Fibroblast of skin of back (primary cell): ENCODE measurements at regions not wholly inside any gene's neighbourhood (a gene's known extent, or its start where the extent isn't known, plus 50 kb on each side); places are given as distances from the start of the nearest gene placed in this dataset.

ENCODE experiments used
- DNase-seq: peaks from one replicate; pipeline ENCODE4 v3.0.0-alpha.2; 2013

- peak; percentile 3 for DNase-seq
Measured at GRCh38 chr4:62209757-62210485, 1009.8 kb downstream of the ADGRL3 start.

GRCh38 chr4:62208921-62209320 lies 1008.8 kb downstream of the ADGRL3 start:
- DNase-seq = no peak

GRCh38 chr4:62204136-62204535 lies 1004.0 kb downstream of the ADGRL3 start:
- no peak for DNase-seq

- DNase-seq = no peak
Measured at GRCh38 chr4:62199291-62199810, 999.2 kb downstream of the ADGRL3 start.

GRCh38 chr4:62196338-62196737 lies 996.2 kb downstream of the ADGRL3 start:
- no peak for DNase-seq

- DNase-seq = no peak
Measured at GRCh38 chr4:62194342-62194741, 994.2 kb downstream of the ADGRL3 start.

- peak; percentile 43 for DNase-seq
Measured at GRCh38 chr4:62193761-62194160, 993.6 kb downstream of the ADGRL3 start.

- DNase-seq = peak; percentile 55
Measured at GRCh38 chr4:62191451-62192240, 991.5 kb downstream of the ADGRL3 start.

- DNase-seq = no peak
Measured at GRCh38 chr4:62170235-62170634, 970.1 kb downstream of the ADGRL3 start.

GRCh38 chr4:62168681-62169080 lies 968.6 kb downstream of the ADGRL3 start:
- no peak for DNase-seq

- DNase-seq = no peak
Measured at GRCh38 chr4:62162606-62163005, 962.5 kb downstream of the ADGRL3 start.

- no peak for DNase-seq
Measured at GRCh38 chr4:62161446-62161845, 961.3 kb downstream of the ADGRL3 start.

- no peak for DNase-seq
Measured at GRCh38 chr4:62159876-62160275, 959.8 kb downstream of the ADGRL3 start.

GRCh38 chr4:62159306-62159705 lies 959.2 kb downstream of the ADGRL3 start:
- no peak for DNase-seq

GRCh38 chr4:62156205-62156604 lies 956.1 kb downstream of the ADGRL3 start:
- no peak for DNase-seq

- DNase-seq = no peak
Measured at GRCh38 chr4:62145276-62145675, 945.1 kb downstream of the ADGRL3 start.

GRCh38 chr4:62144431-62144830 lies 944.3 kb downstream of the ADGRL3 start:
- DNase-seq = no peak

GRCh38 chr4:62135565-62136156 lies 935.5 kb downstream of the ADGRL3 start:
- DNase-seq = peak; percentile 66

GRCh38 chr4:62133977-62134376 lies 933.9 kb downstream of the ADGRL3 start:
- no peak for DNase-seq

GRCh38 chr4:62133101-62133897 lies 933.2 kb downstream of the ADGRL3 start:
- no peak for DNase-seq

- no peak for DNase-seq
Measured at GRCh38 chr4:62131049-62131448, 930.9 kb downstream of the ADGRL3 start.

- DNase-seq = no peak
Measured at GRCh38 chr4:62130637-62131036, 930.5 kb downstream of the ADGRL3 start.

GRCh38 chr4:62130230-62130629 lies 930.1 kb downstream of the ADGRL3 start:
- DNase-seq = no peak
